HG03442 (cell line): ENCODE measurements at regions not wholly inside any gene's neighbourhood (a gene's known extent, or its start where the extent isn't known, plus 50 kb on each side); places are given as distances from the start of the nearest gene placed in this dataset.

Experiments
- ATAC-seq: cut with Tn5 transposase; IDR thresholded peaks from one replicate; pipeline ENCODE4 v1.9.1; 2021; ENCODE audit warnings: mild to moderate bottlenecking, moderate library complexity; ENCODE audit not compliant: unreplicated experiment

- ATAC-seq = no peak
Measured at GRCh38 chr2:146666340-146666739, 1178.5 kb upstream of the ACVR2A start.

- ATAC-seq = no peak
Measured at GRCh38 chr2:146665800-146666199, 1179.0 kb upstream of the ACVR2A start.

GRCh38 chr2:146661473-146662096 lies 1183.2 kb upstream of the ACVR2A start:
- ATAC-seq = no peak

- no peak for ATAC-seq
Measured at GRCh38 chr2:146659976-146660375, 1184.9 kb upstream of the ACVR2A start.

- ATAC-seq = no peak
Measured at GRCh38 chr2:146652311-146652710, 1192.5 kb upstream of the ACVR2A start.

GRCh38 chr2:146651361-146651760 lies 1193.5 kb upstream of the ACVR2A start:
- no peak for ATAC-seq

GRCh38 chr2:146642066-146642465 lies 1202.8 kb upstream of the ACVR2A start:
- ATAC-seq = no peak

GRCh38 chr2:146634230-146635097 lies 1210.4 kb upstream of the ACVR2A start:
- ATAC-seq = no peak

- ATAC-seq = no peak
Measured at GRCh38 chr2:146633159-146633558, 1211.7 kb upstream of the ACVR2A start.

- no peak for ATAC-seq
Measured at GRCh38 chr2:146632707-146633106, 1212.1 kb upstream of the ACVR2A start.

- ATAC-seq = no peak
Measured at GRCh38 chr2:146624430-146625160, 1220.2 kb upstream of the ACVR2A start.

- ATAC-seq = no peak
Measured at GRCh38 chr2:146623771-146624170, 1221.1 kb upstream of the ACVR2A start.

- no peak for ATAC-seq
Measured at GRCh38 chr2:146621656-146622055, 1223.2 kb upstream of the ACVR2A start.

- no peak for ATAC-seq
Measured at GRCh38 chr2:146615778-146616177, 1229.1 kb upstream of the ACVR2A start.

- no peak for ATAC-seq
Measured at GRCh38 chr2:146608490-146608889, 1236.3 kb upstream of the ACVR2A start.

- ATAC-seq = no peak
Measured at GRCh38 chr2:146604521-146604920, 1240.3 kb upstream of the ACVR2A start.

GRCh38 chr2:146602856-146603255 lies 1242.0 kb upstream of the ACVR2A start:
- ATAC-seq = no peak

- ATAC-seq = no peak
Measured at GRCh38 chr2:146602383-146602782, 1242.4 kb upstream of the ACVR2A start.

GRCh38 chr2:146598791-146599190 lies 1246.0 kb upstream of the ACVR2A start:
- no peak for ATAC-seq

- no peak for ATAC-seq
Measured at GRCh38 chr2:146597291-146597690, 1247.5 kb upstream of the ACVR2A start.

- ATAC-seq = no peak
Measured at GRCh38 chr2:146591908-146592307, 1252.9 kb upstream of the ACVR2A start.

GRCh38 chr2:146587291-146587713 lies 1257.5 kb upstream of the ACVR2A start:
- ATAC-seq = no peak
